Smooth muscle cell (in vitro differentiated cells): ENCODE measurements at regions not wholly inside any gene's neighbourhood (a gene's known extent, or its start where the extent isn't known, plus 50 kb on each side); places are given as distances from the start of the nearest gene placed in this dataset.

Experiments used
- DNase-seq: peaks from one replicate; lab custom pipeline; 2025; ENCODE audit not compliant: unreplicated experiment; lab: John Stamatoyannopoulos, UW
- H2AFZ ChIP-seq: fragments of 200-600 bp; sonication (generic); 2 replicates; pipeline ENCODE4 v1.6.0; 2016; ENCODE audit warnings: antibody characterized with exemption, low read depth, mild to moderate bottlenecking
- H3F3A ChIP-seq: fragments of 200-600 bp; sonication (generic); 2 replicates; pipeline ENCODE4 v1.6.0; 2017; ENCODE audit warnings: antibody characterized with exemption, low read depth
- H3K27ac ChIP-seq: fragments of 200-600 bp; sonication (generic); 2 replicates; pipeline ENCODE4 v1.5.1; 2016; ENCODE audit warnings: low read depth, mild to moderate bottlenecking
- H3K27me3 ChIP-seq: fragments of 200-600 bp; sonication (generic); 2 replicates; pipeline ENCODE4 v1.6.1; 2016; ENCODE audit warnings: low read depth, mild to moderate bottlenecking
- H3K36me3 ChIP-seq: fragments of 200-600 bp; sonication (generic); 2 replicates; pipeline ENCODE4 v1.5.1; 2016; ENCODE audit warnings: low read depth
- H3K4me1 ChIP-seq: fragments of 200-600 bp; sonication (generic); 2 replicates; pipeline ENCODE4 v1.5.1; 2016; ENCODE audit warnings: low read depth
- H3K4me2 ChIP-seq: fragments of 200-600 bp; sonication (generic); 2 replicates; pipeline ENCODE4 v1.6.0; 2016; ENCODE audit warnings: mild to moderate bottlenecking
- H3K4me3 ChIP-seq: fragments of 200-600 bp; sonication (generic); 2 replicates; pipeline ENCODE4 v1.5.1; 2016; ENCODE audit warnings: mild to moderate bottlenecking
- H3K79me2 ChIP-seq: fragments of 200-600 bp; sonication (generic); 2 replicates; pipeline ENCODE4 v1.6.0; 2016; ENCODE audit warnings: low read depth, mild to moderate bottlenecking
- H3K9ac ChIP-seq: fragments of 200-600 bp; sonication (generic); 2 replicates; pipeline ENCODE4 v1.6.0; 2016; ENCODE audit warnings: low read depth
- H3K9me3 ChIP-seq: fragments of 200-600 bp; sonication (generic); replicated peaks from 2 replicates; pipeline ENCODE4 v1.5.1; 2016; ENCODE audit warnings: low read depth
- H4K20me1 ChIP-seq: fragments of 200-600 bp; sonication (generic); 2 replicates; pipeline ENCODE4 v1.6.0; 2016; ENCODE audit warnings: low read depth
- CTCF ChIP-seq: fragments of 200-600 bp; sonication (generic); IDR thresholded peaks from 2 replicates; pipeline ENCODE4 v1.5.1; 2017; ENCODE audit warnings: borderline replicate concordance, mild to moderate bottlenecking, antibody characterized with exemption; ENCODE audit not compliant: insufficient read depth, poor library complexity, severe bottlenecking
- WGBS: methylation state at CpG from one replicate; pipeline ENCODE4 v1.1.7; 2016; ENCODE audit warnings: low lambda C conversion rate; 5-methylcytosine and 5-hydroxymethylcytosine counted together

DNA sequence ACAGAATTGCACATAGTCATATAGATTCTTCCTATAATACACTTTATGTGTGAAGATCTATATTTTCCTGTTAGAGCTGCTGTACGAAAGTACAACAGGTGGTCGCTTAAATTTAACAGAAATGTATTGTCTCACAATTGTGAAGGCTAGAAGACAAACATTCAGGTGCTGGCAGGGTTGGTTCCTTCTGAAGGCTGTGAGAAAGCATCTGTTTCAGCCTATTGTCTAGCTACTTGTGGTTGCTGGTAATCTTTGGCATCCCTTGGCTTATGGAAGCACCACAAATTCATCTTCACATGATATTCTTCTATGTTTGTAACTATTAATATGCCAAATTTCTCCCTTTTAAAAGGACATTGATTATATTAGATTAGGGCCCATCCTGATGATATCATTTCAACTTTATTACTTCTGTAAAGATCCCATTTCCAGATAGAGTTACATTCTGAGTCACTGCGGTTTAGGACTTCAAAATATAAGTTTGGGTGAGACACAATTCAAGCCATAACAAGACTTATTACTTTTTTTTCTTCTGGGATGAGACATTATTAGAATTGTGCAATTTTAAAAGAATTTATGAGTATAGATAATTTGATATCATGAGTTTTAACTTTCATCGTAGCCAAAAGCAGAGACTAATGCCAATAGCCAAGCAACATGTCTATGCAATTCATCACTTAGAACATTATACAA lies 248.1 kb upstream of the BCHE start:
- no peaks in the 10 kb centered on the region for H3K79me2 ChIP-seq
- no peaks in the 10 kb centered on the region for H4K20me1 ChIP-seq
- H3K9me3 ChIP-seq, result no peaks in the 10 kb centered on the region
- no peaks in the 10 kb centered on the region for H3K4me1 ChIP-seq
- DNase-seq, result no peak
- H3F3A ChIP-seq, result no peaks in the 10 kb centered on the region
- TF ChIP-seq CTCF, result no peak
- no peak overlapping the region for H2AFZ ChIP-seq
- no peak overlapping the region for H3K27ac ChIP-seq
- WGBS, result 96% methylated on average over 4 of the region's 4 CpGs
- H3K4me2 ChIP-seq, result no peak overlapping the region
- no peaks in the 10 kb centered on the region for H3K36me3 ChIP-seq
- H3K9ac ChIP-seq, result no peak overlapping the region
- no peaks in the 10 kb centered on the region for H3K27me3 ChIP-seq
- no peak overlapping the region for H3K4me3 ChIP-seq

GRCh38 chr3:166080096-166080495 lies 242.9 kb upstream of the BCHE start:
- H3K9me3 ChIP-seq, result no peaks in the 10 kb centered on the region
- TF ChIP-seq CTCF, result no peak
- H2AFZ ChIP-seq, result no peak overlapping the region
- no peaks in the 10 kb centered on the region for H3K79me2 ChIP-seq
- H3F3A ChIP-seq, result no peaks in the 10 kb centered on the region
- no peaks in the 10 kb centered on the region for H3K36me3 ChIP-seq
- no peaks in the 10 kb centered on the region for H4K20me1 ChIP-seq
- H3K4me2 ChIP-seq, result no peak overlapping the region
- H3K27me3 ChIP-seq, result no peaks in the 10 kb centered on the region
- no peak overlapping the region for H3K27ac ChIP-seq
- H3K4me1 ChIP-seq, result no peaks in the 10 kb centered on the region
- H3K4me3 ChIP-seq, result no peak overlapping the region
- no peak for DNase-seq
- 87% methylated on average over 2 of the region's 2 CpGs for WGBS
- H3K9ac ChIP-seq, result no peak overlapping the region

DNA sequence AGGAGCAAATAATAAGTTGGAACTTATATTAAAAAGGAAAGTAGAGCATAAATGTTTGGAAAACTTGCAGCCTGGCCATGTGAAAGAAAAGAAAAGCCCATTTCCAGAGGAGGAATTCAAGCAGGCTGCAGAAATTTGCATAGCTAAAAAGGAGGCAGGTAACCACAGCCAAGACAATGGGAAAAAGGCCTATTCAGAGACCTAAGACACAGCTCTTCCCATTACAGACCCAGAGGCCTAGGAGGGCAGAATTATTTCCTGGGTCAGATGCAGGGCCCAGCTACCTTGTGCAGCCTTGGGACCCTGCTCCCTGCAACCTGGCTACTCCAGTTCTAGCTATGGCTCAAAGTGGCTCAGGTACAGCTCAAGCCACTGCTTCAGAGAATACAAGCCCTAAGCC lies 234.6 kb upstream of the BCHE start:
- no peaks in the 10 kb centered on the region for H4K20me1 ChIP-seq
- no peaks in the 10 kb centered on the region for H3K27me3 ChIP-seq
- H3K4me2 ChIP-seq, result no peak overlapping the region
- H3K9me3 ChIP-seq, result no peaks in the 10 kb centered on the region
- H3K4me1 ChIP-seq, result no peaks in the 10 kb centered on the region
- no peaks in the 10 kb centered on the region for H3K79me2 ChIP-seq
- no peak overlapping the region for H3K9ac ChIP-seq
- H2AFZ ChIP-seq, result no peak overlapping the region
- no peak for DNase-seq
- H3F3A ChIP-seq, result no peaks in the 10 kb centered on the region
- TF ChIP-seq CTCF, result no peak
- H3K36me3 ChIP-seq, result no peaks in the 10 kb centered on the region
- no peak overlapping the region for H3K27ac ChIP-seq
- no peak overlapping the region for H3K4me3 ChIP-seq

GRCh38 chr3:166064476-166064875 lies 227.3 kb upstream of the BCHE start:
- H3K9ac ChIP-seq, result no peak overlapping the region
- no peaks in the 10 kb centered on the region for H3K36me3 ChIP-seq
- DNase-seq, result no peak
- no peaks in the 10 kb centered on the region for H4K20me1 ChIP-seq
- H3K27me3 ChIP-seq, result no peaks in the 10 kb centered on the region
- H3K4me3 ChIP-seq, result no peak overlapping the region
- H3K27ac ChIP-seq, result no peak overlapping the region
- H3K79me2 ChIP-seq, result no peaks in the 10 kb centered on the region
- WGBS, result 94% methylated on average over 4 of the region's 4 CpGs
- H3K9me3 ChIP-seq, result no peaks in the 10 kb centered on the region
- no peak for TF ChIP-seq CTCF
- H2AFZ ChIP-seq, result no peak overlapping the region
- H3K4me2 ChIP-seq, result no peak overlapping the region
- H3K4me1 ChIP-seq, result no peaks in the 10 kb centered on the region
- H3F3A ChIP-seq, result no peaks in the 10 kb centered on the region
